Calu3 (cell line): ENCODE measurements at regions not wholly inside any gene's neighbourhood (a gene's known extent, or its start where the extent isn't known, plus 50 kb on each side); places are given as distances from the start of the nearest gene placed in this dataset.
"Not testable (repeated sequence)": the region's sequence is repeated elsewhere in the genome, so short reads cannot be mapped to it uniquely, and the experiment has no call there.

Source experiments
- BruUV-seq: library from RNA; stranded (reverse); fragments of 400-500 nt; replicated peaks from 2 replicates; lab custom pipeline; 2021; lab: Mats Ljungman, UMichigan
- CTCF ChIA-PET: fragments of 300-600 bp; sonication (Branson Sonifier 250); formaldehyde crosslinking; loops from one replicate; lab custom pipeline; 2022; ENCODE audit warnings: antibody characterized with exemption; lab: Charles Lee
- DNase-seq: peaks from one replicate; pipeline ENCODE4 v3.0.0; 2022
- H3K27ac Mint-ChIP-seq: one replicate; pipeline ENCODE4 v1.8.0; 2022; ENCODE audit warnings: mixed read lengths; ENCODE audit not compliant: unreplicated experiment
- H3K27me3 Mint-ChIP-seq: one replicate; pipeline ENCODE4 v1.8.0; 2022; ENCODE audit warnings: mixed read lengths; ENCODE audit not compliant: unreplicated experiment
- H3K36me3 Mint-ChIP-seq: one replicate; pipeline ENCODE4 v1.8.0; 2022; ENCODE audit warnings: mild to moderate bottlenecking, moderate library complexity, mixed read lengths; ENCODE audit not compliant: insufficient read depth, unreplicated experiment
- H3K4me1 Mint-ChIP-seq: one replicate; pipeline ENCODE4 v1.8.0; 2022; ENCODE audit warnings: mild to moderate bottlenecking, low read depth, mixed read lengths; ENCODE audit not compliant: unreplicated experiment
- H3K4me3 Mint-ChIP-seq: one replicate; pipeline ENCODE4 v1.8.0; 2022; ENCODE audit warnings: mild to moderate bottlenecking, low read depth, moderate library complexity, mixed read lengths; ENCODE audit not compliant: unreplicated experiment
- H3K9me3 Mint-ChIP-seq: one replicate; pipeline ENCODE4 v1.8.0; 2022; ENCODE audit warnings: low read depth, mixed read lengths; ENCODE audit not compliant: unreplicated experiment
- intact Hi-C: fragments of 100-400 bp; cut with micrococcal nuclease; formaldehyde crosslinking; loops from one replicate; pipeline ENCODE4 v1.10.0; 2022; ENCODE audit not compliant: unreplicated experiment
- TF ChIP-seq, protein P1 (sequence below): fragments of 200-600 bp; IDR thresholded peaks from one replicate; pipeline ENCODE4 v1.8.0; 2022; ENCODE audit warnings: antibody characterized with exemption; ENCODE audit not compliant: unreplicated experiment

DNA sequence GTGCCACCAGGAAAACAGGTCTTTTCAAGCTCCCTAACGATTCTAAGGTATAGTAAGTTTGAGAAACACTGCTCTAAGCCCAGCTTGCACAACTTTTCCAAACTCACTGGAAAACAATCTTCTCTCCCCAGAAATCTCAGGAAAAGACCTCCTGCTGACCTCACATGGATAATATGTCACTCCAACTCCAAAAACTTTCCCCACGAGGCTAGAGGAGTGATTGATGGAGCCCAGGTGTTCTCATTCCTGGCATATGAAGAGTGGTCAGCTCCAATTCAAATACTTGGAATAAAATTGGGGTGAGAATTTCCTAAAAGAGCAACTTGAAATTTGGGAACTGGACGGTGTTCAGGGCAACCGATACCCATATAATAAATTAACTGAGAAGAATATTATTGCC, 299.9 kb downstream of the PPP4R3C start:
- BruUV-seq = no TSS peak
- H3K4me3 Mint-ChIP-seq = no peak overlapping the region
- intact Hi-C loops = no loop called here
- CTCF ChIA-PET = no interaction called here
- H3K27ac Mint-ChIP-seq = no peak overlapping the region
- TF ChIP-seq, protein P1, sequence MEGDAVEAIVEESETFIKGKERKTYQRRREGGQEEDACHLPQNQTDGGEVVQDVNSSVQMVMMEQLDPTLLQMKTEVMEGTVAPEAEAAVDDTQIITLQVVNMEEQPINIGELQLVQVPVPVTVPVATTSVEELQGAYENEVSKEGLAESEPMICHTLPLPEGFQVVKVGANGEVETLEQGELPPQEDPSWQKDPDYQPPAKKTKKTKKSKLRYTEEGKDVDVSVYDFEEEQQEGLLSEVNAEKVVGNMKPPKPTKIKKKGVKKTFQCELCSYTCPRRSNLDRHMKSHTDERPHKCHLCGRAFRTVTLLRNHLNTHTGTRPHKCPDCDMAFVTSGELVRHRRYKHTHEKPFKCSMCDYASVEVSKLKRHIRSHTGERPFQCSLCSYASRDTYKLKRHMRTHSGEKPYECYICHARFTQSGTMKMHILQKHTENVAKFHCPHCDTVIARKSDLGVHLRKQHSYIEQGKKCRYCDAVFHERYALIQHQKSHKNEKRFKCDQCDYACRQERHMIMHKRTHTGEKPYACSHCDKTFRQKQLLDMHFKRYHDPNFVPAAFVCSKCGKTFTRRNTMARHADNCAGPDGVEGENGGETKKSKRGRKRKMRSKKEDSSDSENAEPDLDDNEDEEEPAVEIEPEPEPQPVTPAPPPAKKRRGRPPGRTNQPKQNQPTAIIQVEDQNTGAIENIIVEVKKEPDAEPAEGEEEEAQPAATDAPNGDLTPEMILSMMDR = no peak
- H3K9me3 Mint-ChIP-seq = no peaks in the 10 kb centered on the region
- no peaks in the 10 kb centered on the region for H3K4me1 Mint-ChIP-seq
- DNase-seq = no peak
- H3K36me3 Mint-ChIP-seq = no peaks in the 10 kb centered on the region
- no peaks in the 10 kb centered on the region for H3K27me3 Mint-ChIP-seq

DNA sequence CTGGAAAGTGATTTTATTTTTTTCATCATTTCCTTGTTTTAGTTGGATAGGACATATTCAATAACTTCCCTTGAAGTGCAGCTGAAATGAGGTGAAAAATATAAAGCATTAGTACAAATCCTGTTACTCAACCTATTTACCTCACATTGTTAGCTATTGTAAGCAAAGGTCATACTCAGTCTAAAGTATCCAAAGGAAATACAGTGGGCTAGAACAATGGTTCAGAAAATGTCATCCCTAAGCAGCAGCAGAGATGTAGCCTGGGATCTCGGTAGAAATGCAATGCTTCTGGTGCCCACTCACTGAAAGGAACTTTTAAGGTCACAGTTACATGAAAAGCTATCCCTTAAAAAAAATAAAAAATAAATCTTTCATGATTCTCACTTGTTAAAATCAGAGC, 300.6 kb downstream of the PPP4R3C start:
- CTCF ChIA-PET = no interaction called here
- TF ChIP-seq, protein P1 = no peak
- no peak for DNase-seq
- H3K27ac Mint-ChIP-seq = no peak overlapping the region
- H3K36me3 Mint-ChIP-seq = no peaks in the 10 kb centered on the region
- no peak overlapping the region for H3K4me3 Mint-ChIP-seq
- no TSS peak for BruUV-seq
- no peaks in the 10 kb centered on the region for H3K4me1 Mint-ChIP-seq
- intact Hi-C loops = no loop called here
- no peaks in the 10 kb centered on the region for H3K27me3 Mint-ChIP-seq
- no peaks in the 10 kb centered on the region for H3K9me3 Mint-ChIP-seq

DNA sequence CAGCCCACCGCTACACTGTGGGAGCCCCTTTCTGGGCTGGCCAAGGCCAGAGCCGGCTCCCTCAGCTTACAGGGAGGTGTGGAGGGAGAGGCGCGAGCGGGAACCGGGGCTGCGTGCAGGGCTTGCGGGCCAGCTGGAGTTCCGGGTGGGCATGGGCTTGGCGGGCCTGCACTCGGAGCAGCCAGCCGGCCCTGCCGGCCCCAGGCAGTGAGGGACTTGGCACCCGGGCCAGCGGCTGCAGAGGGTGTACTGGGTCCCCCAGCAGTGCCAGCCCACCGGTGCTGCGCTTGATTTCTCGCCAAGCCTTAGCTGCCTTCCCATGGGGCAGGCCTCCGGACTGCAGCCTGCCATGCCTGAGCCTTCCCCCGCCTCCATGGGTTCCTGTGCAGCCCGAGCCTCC, 306.2 kb downstream of the PPP4R3C start:
- CTCF ChIA-PET, H3K27ac Mint-ChIP-seq, H3K9me3 Mint-ChIP-seq, intact Hi-C loops, H3K4me1 Mint-ChIP-seq, H3K4me3 Mint-ChIP-seq, H3K27me3 Mint-ChIP-seq, BruUV-seq, DNase-seq, H3K36me3 Mint-ChIP-seq: not testable (repeated sequence)

DNA sequence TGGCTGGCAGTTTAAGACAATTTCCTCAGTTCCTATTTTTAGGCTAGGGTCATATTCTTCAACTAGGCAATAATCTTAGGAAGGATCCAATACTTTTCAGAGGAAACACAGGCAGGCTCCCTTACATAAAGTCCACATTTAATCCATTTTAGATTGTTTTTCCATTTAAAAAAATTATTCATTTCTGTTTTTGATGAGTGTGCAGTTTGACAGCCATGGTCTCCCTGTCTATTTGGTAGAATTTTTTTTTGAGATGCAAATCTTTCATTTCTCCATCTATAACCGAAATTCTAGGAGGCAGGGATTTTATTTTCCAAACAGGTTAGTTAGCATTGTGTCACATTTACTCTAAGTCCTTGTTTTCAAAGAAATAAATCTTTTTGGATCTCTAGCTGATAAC, 326.8 kb downstream of the PPP4R3C start:
- Mint-ChIP-seq H3K36me3 (no peaks in the 10 kb centered on the region), H3K4me3 (no peak overlapping the region), H3K27ac (no peak overlapping the region), H3K27me3 (no peaks in the 10 kb centered on the region), H3K9me3 (no peaks in the 10 kb centered on the region), H3K4me1 (no peaks in the 10 kb centered on the region)
- no peak for DNase-seq
- no TSS peak for BruUV-seq
- intact Hi-C loops = no loop called here
- CTCF ChIA-PET = no interaction called here
- TF ChIP-seq, protein P1 = no peak

DNA sequence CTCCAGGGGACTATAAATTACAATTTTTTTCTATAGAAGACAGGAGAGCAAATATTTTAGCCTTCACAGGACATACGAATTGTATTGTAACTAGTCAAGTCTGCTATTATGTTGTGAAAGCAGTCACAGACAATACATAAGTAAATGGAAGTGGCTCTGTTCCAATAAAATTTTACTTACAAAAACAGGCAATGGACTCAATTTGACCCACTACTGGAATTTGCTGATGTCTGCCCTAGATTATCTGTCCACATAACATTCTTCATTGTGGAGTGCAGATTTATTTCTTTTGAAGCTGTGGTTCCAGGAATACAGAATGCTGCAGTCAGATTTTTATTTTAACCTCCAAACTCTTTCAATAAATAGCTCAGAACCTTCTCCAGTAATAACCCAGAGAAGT, 330.3 kb downstream of the PPP4R3C start:
- no TSS peak for BruUV-seq
- Mint-ChIP-seq H3K27ac (no peak overlapping the region), H3K4me3 (no peak overlapping the region), H3K4me1 (no peaks in the 10 kb centered on the region), H3K9me3 (peaks cover 3% of the 10 kb centered on the region), H3K27me3 (no peaks in the 10 kb centered on the region), H3K36me3 (no peaks in the 10 kb centered on the region)
- intact Hi-C loops = no loop called here
- CTCF ChIA-PET = no interaction called here
- no peak for DNase-seq
- TF ChIP-seq, protein P1 = no peak

DNA sequence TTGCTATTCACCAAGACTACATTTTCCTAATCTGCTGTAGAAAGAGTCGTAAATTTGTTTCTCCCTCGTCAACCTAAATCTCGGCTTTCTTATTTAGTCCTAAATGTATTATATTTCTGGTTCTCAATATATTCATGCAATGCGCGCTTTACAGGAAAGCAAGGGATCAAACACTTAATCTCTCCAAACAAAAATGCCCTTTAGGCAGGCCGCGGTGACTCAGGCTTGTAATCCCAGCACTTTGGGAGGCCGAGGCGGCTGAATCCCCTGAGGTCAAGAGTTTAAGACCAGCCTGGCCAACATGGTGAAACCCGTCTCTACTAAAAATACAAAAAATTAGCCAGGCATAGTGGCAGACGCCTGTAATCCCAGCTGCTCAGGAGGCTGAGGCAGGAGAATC, 376.0 kb downstream of the PPP4R3C start:
- DNase-seq, intact Hi-C loops, BruUV-seq, H3K27me3 Mint-ChIP-seq, H3K27ac Mint-ChIP-seq, H3K4me1 Mint-ChIP-seq, H3K9me3 Mint-ChIP-seq, H3K36me3 Mint-ChIP-seq, CTCF ChIA-PET, H3K4me3 Mint-ChIP-seq: not testable (repeated sequence)
